IMR-90 (cell line): ENCODE measurements at regions not wholly inside any gene's neighbourhood (a gene's known extent, or its start where the extent isn't known, plus 50 kb on each side); places are given as distances from the start of the nearest gene placed in this dataset.

Experiments
- ATAC-seq: fragments of 200-7000 bp; cut with Tn5 transposase; 2 replicates; pipeline ENCODE4 v1.9.1; 2020; ENCODE audit warnings: low read depth, mild to moderate bottlenecking, moderate library complexity
- BruUV-seq: library from RNA; stranded (reverse); fragments of 400-500 nt; replicated peaks from 2 replicates; lab custom pipeline; 2021; lab: Mats Ljungman, UMichigan
- CTCF ChIA-PET: fragments of 300-600 bp; formaldehyde crosslinking; extraction: SDS; loops from one replicate; lab custom pipeline; 2021; ENCODE audit warnings: antibody characterized with exemption; lab: Yijun Ruan, JAX
- POLR2A ChIA-PET: fragments of 300-600 bp; sonication (Branson Sonifier 250); formaldehyde crosslinking; loops from one replicate; lab custom pipeline; 2022; ENCODE audit warnings: antibody characterized with exemption; ENCODE audit not compliant: unreplicated experiment; lab: Charles Lee
- DNase-seq: peaks from one replicate; pipeline ENCODE4 v3.0.0; 2013
- H2AFZ ChIP-seq: replicated peaks from 2 replicates; pipeline ENCODE3; 2013; ENCODE audit warnings: low read length, mild to moderate bottlenecking; ENCODE audit not compliant: poor library complexity
- H2AK5ac ChIP-seq: 2 replicates; pipeline ENCODE4 v1.6.1; 2013; ENCODE audit warnings: low read depth, low read length, inconsistent platforms
- H2AK9ac ChIP-seq: replicated peaks from 2 replicates; pipeline ENCODE3; 2013; ENCODE audit warnings: mild to moderate bottlenecking, low read depth, low read length, moderate library complexity; ENCODE audit not compliant: poor library complexity
- H2BK120ac ChIP-seq: 2 replicates; pipeline ENCODE4 v1.6.1; 2013; ENCODE audit warnings: low read depth, low read length, inconsistent platforms
- H2BK15ac ChIP-seq: 3 replicates; pipeline ENCODE4 v1.6.1; 2013; ENCODE audit warnings: low read depth, low read length, inconsistent platforms
- H2BK20ac ChIP-seq: 2 replicates; pipeline ENCODE4 v1.6.1; 2013; ENCODE audit warnings: low read depth, mild to moderate bottlenecking, inconsistent platforms, low read length, moderate library complexity
- H2BK5ac ChIP-seq: 2 replicates; pipeline ENCODE4 v1.6.1; 2013; ENCODE audit warnings: mild to moderate bottlenecking, low read depth, low read length, inconsistent platforms; ENCODE audit not compliant: poor library complexity, severe bottlenecking
- H3K14ac ChIP-seq: replicated peaks from 2 replicates; pipeline ENCODE4 v1.6.1; 2013; ENCODE audit warnings: low read depth, low read length, inconsistent platforms
- H3K18ac ChIP-seq: 2 replicates; pipeline ENCODE4 v1.6.1; 2013; ENCODE audit warnings: low read depth, low read length, control low read depth
- H3K23ac ChIP-seq: 2 replicates; pipeline ENCODE4 v1.6.1; 2013; ENCODE audit warnings: low read depth, low read length, inconsistent platforms
- H3K27ac ChIP-seq: 2 replicates; pipeline ENCODE4 v1.5.1; 2013; ENCODE audit warnings: mild to moderate bottlenecking, control low read depth, low read length; ENCODE audit not compliant: insufficient read depth
- H3K27me3 ChIP-seq: 2 replicates; pipeline ENCODE4 v1.6.1; 2013; ENCODE audit warnings: low read length; ENCODE audit not compliant: control insufficient read depth, insufficient read depth
- H3K36me3 ChIP-seq: 2 replicates; pipeline ENCODE4 v1.6.1; 2013; ENCODE audit warnings: low read length, mixed read lengths; ENCODE audit not compliant: control insufficient read depth, insufficient read depth
- H3K4ac ChIP-seq: 2 replicates; pipeline ENCODE4 v1.6.1; 2013; ENCODE audit warnings: low read depth, low read length, inconsistent platforms
- H3K4me1 ChIP-seq: 2 replicates; pipeline ENCODE4 v1.6.1; 2013; ENCODE audit warnings: low read length, mixed read lengths; ENCODE audit not compliant: control insufficient read depth, insufficient read depth
- H3K4me2 ChIP-seq: 2 replicates; pipeline ENCODE4 v1.6.1; 2013; ENCODE audit warnings: low read depth, mild to moderate bottlenecking, control low read depth, low read length, moderate library complexity
- H3K4me3 ChIP-seq: 2 replicates; pipeline ENCODE4 v1.5.1; 2013; ENCODE audit warnings: low read depth, mild to moderate bottlenecking, control low read depth, low read length, moderate library complexity; ENCODE audit not compliant: insufficient read depth
- H3K56ac ChIP-seq: 2 replicates; pipeline ENCODE4 v1.6.1; 2013; ENCODE audit warnings: low read length, inconsistent platforms; ENCODE audit not compliant: insufficient read depth; ENCODE audit errors: extremely low read depth
- H3K79me1 ChIP-seq, 2 experiments: 2 replicates each; pipeline ENCODE4 v1.6.1; 2013; ENCODE audit warnings: low read length in 2 of 2, inconsistent platforms in 1 of 2, low read depth in 1 of 2
- H3K9ac ChIP-seq: 2 replicates; pipeline ENCODE4 v1.6.1; 2013; ENCODE audit warnings: low read depth, low read length, control low read depth
- H3K9me1 ChIP-seq: 2 replicates; pipeline ENCODE4 v1.6.1; 2013; ENCODE audit warnings: low read length, inconsistent platforms; ENCODE audit not compliant: insufficient read depth
- H3K9me3 ChIP-seq: 2 replicates; pipeline ENCODE4 v1.6.1; 2013; ENCODE audit warnings: low read length; ENCODE audit not compliant: control insufficient read depth, insufficient read depth
- H4K20me1 ChIP-seq: 2 replicates; pipeline ENCODE4 v1.6.1; 2013; ENCODE audit warnings: low read length, inconsistent platforms; ENCODE audit not compliant: insufficient read depth
- H4K5ac ChIP-seq: 2 replicates; pipeline ENCODE4 v1.6.1; 2013; ENCODE audit warnings: mild to moderate bottlenecking, low read depth, low read length, control low read depth
- H4K8ac ChIP-seq, 2 experiments: 2 replicates each; pipeline ENCODE4 v1.6.1; 2013; ENCODE audit warnings: low read depth in 2 of 2, low read length in 2 of 2, control low read depth in 1 of 2, inconsistent platforms in 1 of 2
- H4K91ac ChIP-seq: 2 replicates; pipeline ENCODE4 v1.6.1; 2013; ENCODE audit warnings: low read depth, low read length, inconsistent platforms; ENCODE audit not compliant: insufficient read depth
- BHLHE40 ChIP-seq: fragments of 150-350 bp; IDR thresholded peaks from 2 replicates; pipeline ENCODE4 v1.6.1; 2016; ENCODE audit warnings: mild to moderate bottlenecking, low read depth, low read length
- CEBPB ChIP-seq: IDR thresholded peaks from 2 replicates; pipeline ENCODE4 v1.6.1; 2012; ENCODE audit warnings: low read depth, low read length, improper control_type of control experiment
- CHD1 ChIP-seq: IDR thresholded peaks from 2 replicates; pipeline ENCODE4 v1.6.1; 2012; ENCODE audit warnings: low read depth, low read length, improper control_type of control experiment
- FOS ChIP-seq: fragments of 150-350 bp; IDR thresholded peaks from 2 replicates; pipeline ENCODE4 v1.6.1; 2016; ENCODE audit warnings: low read depth, low read length
- MAZ ChIP-seq: IDR thresholded peaks from 2 replicates; pipeline ENCODE4 v1.6.1; 2012; ENCODE audit warnings: low read depth, mild to moderate bottlenecking, low read length, improper control_type of control experiment, moderate library complexity, borderline replicate concordance
- MXI1 ChIP-seq: IDR thresholded peaks from 2 replicates; pipeline ENCODE4 v1.6.1; 2012; ENCODE audit warnings: low read depth, mild to moderate bottlenecking, low read length, moderate library complexity, borderline replicate concordance
- RAD21 ChIP-seq: IDR thresholded peaks from 2 replicates; pipeline ENCODE4 v1.6.1; 2012; ENCODE audit warnings: low read length, improper control_type of control experiment
- RFX5 ChIP-seq: IDR thresholded peaks from 2 replicates; pipeline ENCODE4 v1.8.0; 2012; ENCODE audit warnings: low read depth, mild to moderate bottlenecking, low read length, moderate library complexity
- SMC3 ChIP-seq: fragments of 150-350 bp; IDR thresholded peaks from 2 replicates; pipeline ENCODE4 v1.6.1; 2016; ENCODE audit warnings: low read depth, mild to moderate bottlenecking, antibody characterized with exemption, low read length, moderate library complexity
- WGBS, 2 experiments: methylation state at CpG; one replicate each; pipeline versions ENCODE4 v1.1.5 to v1.1.7; 2013; ENCODE audit warnings: missing lambda C conversion rate in 2 of 2; ENCODE audit not compliant: insufficient read length in 1 of 2; ENCODE audit errors: extremely low coverage in 2 of 2; 5-methylcytosine and 5-hydroxymethylcytosine counted together
- dilution Hi-C: fragments of 300-500 bp; cut with HindIII; formaldehyde crosslinking; loops from one replicate; pipeline ENCODE4 v1.14.3; 2018; ENCODE audit warnings: low sequenced_read_pairs; ENCODE audit not compliant: unreplicated experiment
- in situ Hi-C: fragments of 300-500 bp; cut with MboI; formaldehyde crosslinking; loops from 3 replicates; pipeline ENCODE4 v1.14.3; 2019; ENCODE audit warnings: low sequenced_read_pairs, inconsistent platforms, mixed read lengths
- intact Hi-C: fragments of 100-400 bp; cut with micrococcal nuclease; formaldehyde crosslinking; loops from 2 replicates; pipeline ENCODE4 v1.10.0; 2022

DNA sequence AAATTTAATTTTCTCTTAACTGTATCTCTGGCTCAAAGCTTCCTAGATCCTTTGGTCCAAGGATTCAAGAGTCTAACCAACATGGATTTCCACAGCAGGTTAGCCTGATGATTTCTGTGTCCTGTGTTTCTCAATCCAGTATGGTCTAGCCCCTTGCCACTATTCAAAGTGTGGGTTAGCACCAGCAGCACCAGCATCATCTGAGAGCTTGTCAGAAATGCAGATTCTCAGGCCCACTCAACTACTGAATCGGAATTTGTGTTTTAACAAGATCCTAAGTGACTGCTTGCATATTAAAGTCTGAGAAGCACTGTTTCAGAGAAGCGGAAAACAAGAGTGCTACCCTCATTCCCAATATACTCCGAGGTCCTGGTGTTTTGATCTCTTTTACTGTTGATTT lies 133.8 kb upstream of the PRDM1 start:
- intact Hi-C loops (no loop called here), in situ Hi-C loops (no loop called here), dilution Hi-C loops (no loop called here)
- no CpG with 5 or more reads among the region's 3 CpGs for WGBS, 2 experiments
- Histone ChIP-seq H2BK20ac (no peak overlapping the region), H4K91ac (no peak overlapping the region), H2AK5ac (no peak overlapping the region), H2AFZ (no peak overlapping the region), H2BK5ac (no peak overlapping the region), H4K8ac (no peak overlapping the region), H3K4me3 (no peak overlapping the region), H3K9ac (no peak overlapping the region), H3K79me1 (no peaks in the 10 kb centered on the region), H3K36me3 (no peaks in the 10 kb centered on the region), H4K20me1 (no peaks in the 10 kb centered on the region), H3K27ac (no peak overlapping the region), H3K27me3 (no peaks in the 10 kb centered on the region), H3K4ac (no peak overlapping the region), H3K4me1 (no peaks in the 10 kb centered on the region), H3K4me2 (no peak overlapping the region), H2BK120ac (no peak overlapping the region), H4K5ac (no peak overlapping the region), H3K18ac (no peak overlapping the region), H2BK15ac (no peak overlapping the region), H3K14ac (no peak overlapping the region), H3K56ac (no peak overlapping the region), H2AK9ac (no peak overlapping the region), H3K9me3 (no peaks in the 10 kb centered on the region), H3K9me1 (no peaks in the 10 kb centered on the region), H3K23ac (no peak overlapping the region)
- ChIA-PET POLR2A (interaction anchor here (0.7 kb wide), 1 partner anchor 43 kb away, joined by 3 read pairs; no protein-coding TSS in a partner anchor), CTCF (interaction anchor here (0.6 kb wide), 1 partner anchor 8 kb away, joined by 3 read pairs; no protein-coding TSS in a partner anchor)
- no TSS peak for BruUV-seq
- ATAC-seq (no peak), DNase-seq (no peak)
- no peak for TF ChIP-seq SMC3
- TF ChIP-seq FOS, result no peak
- no peak for TF ChIP-seq RFX5
- no peak for TF ChIP-seq MXI1
- no peak for TF ChIP-seq RAD21
- no peak for TF ChIP-seq CHD1
- TF ChIP-seq BHLHE40, result no peak
- no peak for TF ChIP-seq MAZ
- no peak for TF ChIP-seq CEBPB
